GM18511 (cell line): ENCODE measurements at regions not wholly inside any gene's neighbourhood (a gene's known extent, or its start where the extent isn't known, plus 50 kb on each side); places are given as distances from the start of the nearest gene placed in this dataset.
"Not testable (repeated sequence)": the region's sequence is repeated elsewhere in the genome, so short reads cannot be mapped to it uniquely, and the experiment has no call there.

Experiments
- ATAC-seq: cut with Tn5 transposase; IDR thresholded peaks from one replicate; pipeline ENCODE4 v1.9.1; 2021; ENCODE audit warnings: mild to moderate bottlenecking, moderate library complexity; ENCODE audit not compliant: unreplicated experiment

DNA sequence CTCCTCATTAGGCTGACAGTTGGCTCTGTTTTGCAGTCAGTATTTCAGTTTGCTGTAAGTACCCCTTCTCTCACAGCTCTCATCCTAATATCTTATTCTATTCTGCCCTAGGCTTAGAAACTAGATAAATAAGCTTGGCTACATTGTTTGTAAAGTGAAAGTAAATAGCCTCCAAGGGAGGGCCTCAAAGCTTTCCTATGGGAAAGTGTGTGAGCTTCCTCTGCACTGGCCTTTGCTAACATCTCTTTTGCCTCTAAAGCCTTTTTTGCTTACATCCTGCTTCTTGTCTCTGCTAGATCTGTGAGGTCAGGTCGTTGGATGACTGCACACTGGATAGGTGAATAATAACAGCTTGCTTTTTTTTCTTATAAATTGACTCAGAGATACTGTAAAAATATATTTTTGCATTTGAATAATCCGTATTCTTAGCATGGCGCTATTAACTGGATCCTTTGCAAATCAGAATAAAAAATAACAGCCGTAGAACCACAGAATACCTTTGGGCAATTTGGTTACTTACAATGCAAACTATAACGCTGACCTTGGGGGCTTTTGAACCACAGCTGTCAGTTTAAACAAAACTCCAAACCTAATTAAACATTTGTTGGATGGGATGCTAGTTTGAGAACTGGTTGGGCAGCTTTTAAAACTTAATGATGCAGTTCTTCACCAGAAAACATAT lies 55.1 kb downstream of the TTC6 start:
- no peak for ATAC-seq

DNA sequence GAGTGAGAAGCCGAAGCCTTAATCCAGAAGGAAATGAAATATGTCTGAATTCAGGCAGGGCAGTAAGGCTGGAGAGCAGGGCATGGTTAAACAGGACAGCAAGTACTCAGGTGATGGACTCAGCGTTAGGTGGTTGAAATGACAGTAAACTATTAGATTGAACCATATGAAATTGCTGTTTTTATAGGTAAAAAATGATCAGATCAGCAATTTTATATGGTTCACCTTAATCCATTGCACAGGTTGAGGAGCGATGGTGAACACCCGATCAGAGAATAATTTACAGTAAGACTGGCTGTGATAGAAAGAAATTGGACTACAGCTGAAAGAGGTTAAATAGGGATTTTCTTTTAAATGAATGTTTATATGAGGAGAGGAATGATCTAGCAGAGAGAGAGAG lies 56.6 kb downstream of the TTC6 start:
- ATAC-seq, result no peak

DNA sequence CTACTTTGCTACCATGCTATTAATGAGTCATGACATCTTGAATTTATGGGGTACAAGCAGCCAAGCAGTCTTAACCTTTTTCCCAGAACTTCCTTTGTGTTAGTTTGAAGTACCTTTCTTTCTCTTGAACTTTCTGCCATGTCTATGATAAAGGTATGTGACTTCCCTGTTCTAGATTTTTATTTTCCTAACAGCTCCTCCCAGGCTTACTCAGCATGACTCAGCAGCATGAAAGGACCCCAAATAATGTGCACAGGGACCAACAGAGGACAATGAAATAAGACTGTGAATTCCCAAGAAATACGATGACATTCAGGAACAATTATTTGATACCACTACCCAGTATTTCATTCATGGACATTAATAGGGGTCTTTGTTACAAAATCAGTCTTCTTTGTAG lies 60.0 kb downstream of the TTC6 start:
- ATAC-seq, result no peak

DNA sequence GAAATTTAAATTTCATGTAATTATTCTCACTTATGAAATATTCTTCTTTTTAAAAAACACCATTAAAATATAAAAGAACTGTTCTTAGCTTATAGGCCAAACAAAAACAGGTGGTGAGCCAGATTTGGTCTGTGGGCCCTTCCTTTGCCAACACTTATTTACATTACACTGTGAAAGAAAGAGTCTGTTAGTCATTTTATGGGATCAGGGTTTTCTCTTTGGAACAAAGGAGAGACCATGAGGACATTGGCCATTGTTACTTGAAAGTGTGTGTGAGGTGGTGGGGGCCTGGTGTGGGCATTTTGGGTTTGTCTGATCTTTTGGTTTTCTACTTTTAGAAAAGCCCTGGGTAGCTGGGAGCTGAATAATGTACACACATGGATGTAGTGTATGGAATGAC lies 62.7 kb downstream of the TTC6 start:
- ATAC-seq, result no peak

DNA sequence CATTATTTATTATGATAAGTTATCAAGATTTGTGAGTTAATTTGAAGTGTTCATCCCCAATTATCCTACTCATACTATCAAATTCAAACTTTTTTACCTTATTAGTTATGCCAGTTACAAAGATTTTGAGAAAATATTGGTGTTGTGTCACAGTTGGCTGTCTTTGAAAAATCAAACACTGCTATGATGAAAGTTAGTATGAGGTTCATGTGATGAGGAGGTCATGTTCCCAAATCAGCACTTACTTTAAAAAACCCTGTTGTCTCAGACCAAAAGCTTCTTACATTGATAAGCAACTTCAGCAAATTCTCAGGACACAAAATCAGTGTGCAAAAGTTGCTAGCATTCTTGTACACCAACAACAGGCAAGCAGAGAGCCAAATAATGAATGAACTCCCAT lies 68.1 kb downstream of the TTC6 start:
- ATAC-seq, result no peak

DNA sequence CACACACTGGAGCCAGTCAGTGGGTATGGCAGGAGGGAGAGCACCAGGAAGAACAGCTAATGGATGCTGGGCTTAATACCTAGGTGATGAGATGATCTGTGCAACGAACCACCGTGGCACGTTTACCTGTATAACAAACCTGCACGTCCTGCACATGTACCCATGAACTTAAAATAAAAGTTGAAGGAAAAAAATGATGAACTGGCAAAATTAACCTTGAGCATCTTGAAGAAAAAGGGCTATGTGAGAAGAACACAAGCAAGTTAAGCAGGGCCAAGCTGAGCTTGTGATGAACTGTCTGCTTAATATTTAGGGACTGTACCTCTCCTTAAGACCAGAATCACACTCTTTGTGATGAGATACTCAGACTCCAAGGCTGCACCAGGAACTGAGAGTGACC lies 70.0 kb downstream of the TTC6 start:
- no peak for ATAC-seq

DNA sequence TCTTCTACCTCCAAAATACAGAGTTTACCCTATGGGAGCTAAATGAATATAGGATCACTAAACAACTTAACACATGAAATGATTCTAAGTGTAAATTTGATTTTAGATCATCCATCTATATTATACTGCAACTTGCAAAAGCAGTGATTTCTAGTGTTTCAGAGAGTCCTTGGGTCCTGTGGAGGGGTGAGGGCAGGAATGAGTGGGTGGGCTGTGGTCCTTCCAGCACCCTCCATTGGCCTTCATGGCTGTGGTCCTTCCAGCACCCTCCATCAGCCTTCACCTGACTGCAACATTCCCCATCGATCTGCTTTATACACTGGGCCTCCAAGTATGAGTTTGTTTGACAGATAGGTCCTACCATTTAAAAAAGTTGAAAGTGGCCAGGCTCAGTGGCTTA lies 70.5 kb downstream of the TTC6 start:
- ATAC-seq, result no peak

DNA sequence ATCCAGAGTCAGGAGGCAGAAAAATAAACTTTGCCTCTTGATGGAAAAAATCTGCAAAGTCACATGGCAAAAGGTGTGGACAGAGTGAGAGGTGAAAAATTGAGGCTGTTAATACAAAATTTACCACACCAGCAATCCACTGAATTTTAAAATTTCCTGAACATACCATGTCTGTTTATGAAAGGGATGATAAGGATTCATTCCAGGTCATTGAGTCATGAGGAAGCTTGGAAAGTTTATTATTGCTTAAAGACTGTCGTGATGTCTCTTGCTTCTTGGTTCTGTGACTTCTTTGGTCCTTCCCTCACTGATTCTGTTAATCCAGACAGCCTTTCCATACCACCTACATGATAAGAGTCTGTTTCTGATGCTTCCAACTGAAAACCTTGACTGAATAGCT lies 73.2 kb downstream of the TTC6 start:
- no peak for ATAC-seq

DNA sequence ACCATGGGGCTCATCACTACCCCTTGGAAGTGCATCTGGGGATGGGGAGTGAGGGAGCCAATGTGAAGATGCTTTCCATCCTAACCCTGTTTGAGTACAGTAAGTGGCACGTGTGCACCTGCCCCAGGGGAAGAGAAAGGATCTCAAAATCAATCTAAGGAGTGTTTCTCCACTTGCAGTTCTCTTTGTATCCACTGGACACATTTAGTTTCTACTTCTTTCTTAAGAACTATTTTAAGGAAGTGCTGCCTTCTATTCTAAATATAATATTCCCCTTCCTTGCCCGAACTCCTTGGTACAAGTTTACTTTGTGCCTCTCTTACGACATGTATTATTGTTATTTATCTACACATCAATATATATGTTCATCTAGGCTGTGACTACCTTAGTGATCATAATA lies 73.8 kb downstream of the TTC6 start:
- no peak for ATAC-seq

DNA sequence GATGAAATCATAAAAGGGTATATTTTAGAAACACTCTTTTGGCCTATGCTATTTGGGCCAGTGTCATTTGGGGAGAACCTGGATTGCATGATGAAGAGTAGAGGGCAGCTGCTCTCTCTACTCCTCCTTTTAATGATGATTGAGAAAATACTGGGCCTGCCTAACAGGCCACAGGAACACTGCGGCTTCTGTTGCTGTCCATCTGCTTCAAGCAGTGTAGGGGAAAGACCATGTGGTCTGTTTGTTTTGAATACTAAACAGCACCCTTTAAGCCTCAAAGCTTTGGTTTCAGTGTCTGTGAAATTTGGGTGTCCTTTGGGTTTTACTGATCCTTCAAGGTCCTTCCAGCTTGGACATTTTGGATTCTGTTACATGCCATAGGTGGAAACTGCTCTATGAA lies 78.0 kb downstream of the TTC6 start:
- no peak for ATAC-seq

DNA sequence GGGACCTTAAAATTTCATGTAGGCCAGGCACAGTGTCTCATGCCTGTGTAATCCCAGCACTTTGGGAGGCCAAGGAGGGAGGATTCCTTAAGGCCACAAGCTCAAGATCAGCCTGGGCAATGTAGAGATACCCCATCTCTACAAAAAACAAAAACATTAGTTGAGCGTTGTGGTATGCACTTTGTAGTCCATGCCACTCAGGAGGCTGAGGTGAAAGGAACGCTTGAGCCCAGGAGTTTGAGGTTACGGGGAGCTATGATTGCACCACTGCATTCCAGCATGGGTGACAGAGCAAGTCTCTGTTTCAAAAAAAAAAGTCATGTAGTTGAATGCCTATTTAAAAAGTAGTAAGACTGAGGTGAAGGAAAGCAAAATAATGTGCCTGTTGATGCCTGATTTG lies 83.5 kb downstream of the TTC6 start:
- ATAC-seq, result no peak

DNA sequence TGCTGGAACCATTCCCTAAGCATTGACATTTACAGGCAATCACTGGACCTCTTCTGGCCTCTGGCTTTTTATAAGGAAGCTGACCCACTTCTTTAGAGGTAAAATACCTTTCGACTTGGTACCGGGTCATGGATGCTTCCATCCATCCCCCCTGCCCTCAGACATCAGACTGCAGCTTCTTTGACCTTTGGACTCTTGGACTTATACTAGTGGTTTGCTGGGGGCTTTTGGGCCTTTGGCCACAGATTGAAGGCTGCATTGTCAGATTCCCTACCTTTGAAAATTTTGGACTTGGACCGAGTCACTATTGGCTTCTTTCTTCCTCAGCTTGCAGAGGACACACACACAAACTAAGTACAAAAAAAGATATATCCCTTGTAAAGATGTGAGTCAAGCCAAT lies 86.1 kb downstream of the TTC6 start:
- no peak for ATAC-seq

DNA sequence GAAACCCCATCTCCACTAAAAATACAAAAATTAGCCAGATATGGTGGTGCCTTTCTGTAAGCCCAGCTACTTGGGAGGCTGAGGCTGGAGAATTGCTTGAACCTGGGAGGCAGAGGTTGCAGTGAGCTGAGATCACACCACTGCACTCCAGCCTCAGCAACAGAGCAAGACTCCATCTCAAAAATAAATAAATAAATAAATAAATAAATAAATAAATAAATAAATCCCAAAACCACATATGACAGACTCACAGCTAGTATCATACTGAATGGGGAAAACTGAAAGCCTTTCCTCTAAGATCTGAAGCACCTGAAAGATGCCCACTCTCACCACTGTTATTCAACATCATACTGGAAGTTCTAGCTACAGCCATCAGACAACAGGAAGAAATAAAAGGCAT lies 97.3 kb downstream of the TTC6 start:
- ATAC-seq, result not testable (repeated sequence)

DNA sequence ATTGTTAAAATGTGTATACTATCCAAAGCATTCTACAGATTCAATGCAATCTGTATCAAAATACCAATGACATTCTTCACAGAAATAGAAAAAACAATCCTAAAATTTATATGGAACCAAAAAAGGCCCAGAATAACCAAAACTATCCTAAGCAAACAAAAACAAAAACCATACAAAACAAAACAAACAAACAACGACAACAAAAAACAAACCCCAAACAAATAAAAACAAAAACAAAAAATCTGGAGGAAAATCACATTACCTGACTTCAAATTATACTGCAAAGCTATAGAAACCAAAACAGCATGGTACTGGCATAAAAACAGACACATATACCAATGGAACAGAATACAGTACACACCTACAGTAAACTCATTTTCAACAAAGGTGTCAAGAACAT lies 98.0 kb downstream of the TTC6 start:
- not testable (repeated sequence) for ATAC-seq

DNA sequence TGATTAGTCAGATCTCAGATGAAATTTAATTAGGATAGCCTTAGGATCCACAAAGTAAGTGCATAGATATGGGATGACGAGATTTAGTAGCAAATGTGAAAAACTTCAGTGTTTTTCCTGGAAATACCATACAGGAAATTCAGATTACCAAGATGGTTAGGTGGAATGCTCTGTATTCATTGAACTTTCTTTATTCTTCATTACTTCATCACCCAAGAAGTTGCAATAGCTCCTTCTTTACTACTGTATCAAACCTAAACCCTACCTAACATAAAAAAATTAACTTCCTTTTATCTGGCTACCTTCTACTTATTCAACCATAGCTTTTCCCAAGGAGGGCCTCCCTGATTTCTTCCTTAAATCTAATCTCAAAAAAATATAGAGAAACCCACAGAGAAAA lies 100.4 kb downstream of the TTC6 start:
- ATAC-seq, result no peak

DNA sequence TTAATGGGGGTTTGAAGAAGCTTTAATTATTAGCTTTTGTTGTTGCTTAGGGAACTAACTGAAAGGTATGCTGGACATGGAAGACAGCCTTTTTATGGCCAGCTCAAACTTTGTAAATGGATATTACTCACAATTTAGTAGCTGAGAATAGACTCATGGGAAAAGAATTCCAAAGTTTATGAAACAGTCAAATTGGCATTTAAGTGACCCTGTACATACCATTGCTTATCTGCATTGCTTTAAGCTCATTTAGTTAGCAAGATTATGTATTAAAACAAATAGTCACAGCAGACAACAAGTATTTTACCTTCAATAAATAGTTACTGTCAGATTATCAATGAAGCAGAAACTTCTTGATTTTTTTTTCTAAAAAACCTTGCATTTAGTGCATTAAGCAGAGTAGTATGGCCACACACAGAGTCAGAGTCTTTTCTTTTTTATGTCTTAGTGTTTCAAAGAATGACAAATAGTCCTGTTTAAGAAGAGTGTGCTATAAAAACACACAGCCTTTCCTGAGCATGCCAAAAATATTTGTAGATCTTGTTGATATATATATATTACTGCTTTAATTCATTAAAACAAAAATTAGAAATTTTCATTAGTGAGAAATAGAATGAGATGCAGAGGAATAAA lies 102.2 kb downstream of the TTC6 start:
- no peak for ATAC-seq

DNA sequence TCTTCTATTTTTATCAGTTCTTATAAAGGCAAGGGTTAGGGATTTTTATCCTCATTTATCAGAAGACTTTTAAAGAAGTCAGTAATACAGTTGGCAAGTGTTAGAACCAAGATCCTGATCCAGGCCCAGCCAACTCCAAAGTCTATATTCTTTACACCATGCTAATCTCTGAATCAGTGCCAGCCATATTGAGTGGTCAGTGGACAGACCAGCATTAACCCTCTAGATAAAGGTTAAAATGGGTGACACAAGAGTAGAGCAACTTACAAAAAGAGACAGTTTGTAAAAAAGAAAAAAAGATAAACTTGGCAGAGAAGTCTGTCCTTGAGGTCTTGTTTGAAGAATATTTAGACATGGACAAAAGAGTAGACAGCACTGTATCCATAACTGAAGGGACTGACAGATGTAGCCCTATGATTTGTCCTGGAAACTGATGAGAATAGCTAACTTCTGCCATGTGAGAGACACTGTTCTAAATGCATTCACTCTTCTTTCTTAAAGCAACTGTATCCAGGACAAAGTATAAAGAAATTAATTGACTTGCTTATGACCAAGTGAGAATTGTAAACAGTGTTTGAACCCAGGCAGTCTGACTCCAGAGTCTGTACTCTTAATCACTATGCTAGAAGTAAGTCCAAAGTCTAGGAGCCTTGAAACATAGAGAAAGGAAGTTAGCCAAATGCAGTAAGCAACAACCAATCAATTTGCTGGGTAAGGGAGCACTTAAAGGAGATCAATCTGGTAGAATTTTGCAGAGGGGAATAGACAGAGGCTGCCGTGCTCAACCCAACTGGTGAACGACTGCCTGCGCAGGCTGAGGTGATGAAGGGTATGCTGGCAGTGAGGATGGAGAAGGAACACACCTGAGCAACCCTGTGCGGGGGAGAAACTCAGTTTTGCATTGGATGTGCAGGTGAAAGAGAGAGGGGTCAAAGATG lies 103.7 kb downstream of the TTC6 start:
- ATAC-seq, result no peak

DNA sequence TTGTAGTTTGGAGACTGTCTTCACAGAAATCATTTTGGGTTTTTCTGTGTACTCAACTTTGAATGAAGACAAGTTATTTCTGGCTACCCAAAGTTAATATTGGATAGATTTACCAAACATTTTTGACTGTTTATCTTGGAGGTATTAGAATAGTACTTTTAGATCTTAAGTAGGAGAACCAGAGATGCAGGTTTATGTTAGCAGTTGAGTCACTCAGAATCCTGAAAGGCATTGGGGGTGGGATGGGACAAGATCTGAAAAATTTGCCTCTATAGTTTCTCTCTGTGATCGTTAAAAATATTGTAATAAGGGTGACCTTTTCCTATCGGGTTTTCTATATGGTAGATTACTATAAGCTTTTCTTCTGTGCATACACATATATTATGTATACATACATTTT lies 112.3 kb downstream of the TTC6 start:
- no peak for ATAC-seq

DNA sequence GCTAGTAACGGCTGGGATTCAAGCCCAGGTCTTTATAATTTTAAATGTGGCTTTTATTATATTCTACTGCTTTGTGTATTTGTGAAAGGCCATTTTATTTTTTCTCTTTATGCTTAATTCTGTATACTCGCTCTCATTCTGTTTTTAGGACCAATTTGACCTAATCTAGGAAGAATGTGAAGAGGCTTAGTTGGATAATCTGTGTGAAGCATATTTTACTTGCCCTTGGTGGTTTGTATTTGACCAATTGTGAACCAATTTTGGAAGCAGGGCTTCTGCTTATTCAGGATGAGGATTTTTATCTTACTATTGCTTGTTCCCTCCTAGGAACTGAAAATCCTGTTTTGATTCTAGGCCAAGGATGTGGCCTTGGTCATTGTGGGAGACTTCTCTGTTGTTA lies 113.1 kb downstream of the TTC6 start:
- no peak for ATAC-seq

DNA sequence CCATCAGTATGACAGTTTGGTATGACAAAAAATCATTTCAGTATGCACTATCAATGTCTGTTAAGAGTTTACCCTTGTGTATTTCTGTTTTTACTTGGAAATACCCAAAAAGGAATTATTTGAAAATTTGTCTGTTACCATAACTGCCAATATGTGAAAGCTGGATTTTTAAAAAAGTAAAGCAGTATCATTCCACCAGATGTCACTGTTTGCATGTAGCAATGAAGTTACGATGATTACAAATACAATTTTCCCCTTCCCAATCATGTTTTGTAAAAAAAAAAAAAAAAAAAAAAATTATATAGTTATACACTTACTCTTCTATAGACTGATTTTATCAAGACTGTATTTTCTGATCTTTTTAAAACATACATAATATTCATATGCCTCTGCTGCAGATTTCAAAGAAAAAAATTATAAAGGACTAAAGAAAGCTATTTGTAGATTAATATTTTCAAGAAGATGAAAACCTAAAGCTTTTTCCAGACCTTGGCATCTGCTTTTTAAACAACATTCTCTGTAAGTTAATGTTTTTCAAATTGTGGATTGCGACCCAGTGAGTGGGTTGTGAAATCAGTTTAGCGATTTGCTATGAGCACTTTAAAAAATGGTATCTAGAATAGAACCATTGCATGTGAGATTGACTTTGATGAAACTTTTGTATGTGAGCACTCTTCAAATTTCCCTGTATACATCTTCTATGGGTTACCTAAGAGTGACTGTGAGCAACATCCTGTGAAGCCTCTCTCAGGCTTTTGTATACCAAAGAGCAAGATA lies 114.2 kb downstream of the TTC6 start:
- ATAC-seq, result no peak

DNA sequence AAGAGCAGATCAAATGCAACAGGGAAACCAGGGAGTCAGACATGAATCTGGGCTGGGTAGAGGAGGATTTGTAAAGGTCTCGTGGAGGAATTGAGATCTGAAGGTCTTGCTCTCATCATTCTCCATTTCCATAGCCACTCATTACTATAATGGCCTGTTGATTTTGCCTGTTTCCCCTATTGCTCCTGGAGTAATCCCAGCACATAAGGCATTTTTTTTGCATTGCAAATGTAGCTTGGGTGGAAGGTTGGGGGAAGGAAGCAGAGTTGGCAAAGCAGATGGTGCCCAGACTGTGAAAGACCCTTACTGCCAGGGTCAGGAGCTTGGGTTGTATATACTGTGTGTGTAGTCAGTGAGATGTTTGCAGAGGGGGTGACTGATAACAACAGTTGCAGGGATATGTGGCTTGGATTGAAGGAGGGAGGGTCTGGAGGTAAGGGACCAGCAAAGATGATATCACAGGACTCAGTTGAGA lies 116.0 kb downstream of the TTC6 start:
- no peak for ATAC-seq
